HG02938 (cell line): ENCODE measurements at regions not wholly inside any gene's neighbourhood (a gene's known extent, or its start where the extent isn't known, plus 50 kb on each side); places are given as distances from the start of the nearest gene placed in this dataset.
A peak's percentile ranks its signal among the peaks of the same experiment; 100 is the strongest.

Source experiments
- ATAC-seq: cut with Tn5 transposase; IDR thresholded peaks from one replicate; pipeline ENCODE4 v1.9.1; 2021; ENCODE audit warnings: mild to moderate bottlenecking, moderate library complexity; ENCODE audit not compliant: unreplicated experiment

GRCh38 chr11:119550053-119550752, 127.2 kb upstream of the THY1 start:
- no peak for ATAC-seq

- ATAC-seq = no peak
Measured at GRCh38 chr11:119547511-119547910, 124.5 kb upstream of the THY1 start.

DNA sequence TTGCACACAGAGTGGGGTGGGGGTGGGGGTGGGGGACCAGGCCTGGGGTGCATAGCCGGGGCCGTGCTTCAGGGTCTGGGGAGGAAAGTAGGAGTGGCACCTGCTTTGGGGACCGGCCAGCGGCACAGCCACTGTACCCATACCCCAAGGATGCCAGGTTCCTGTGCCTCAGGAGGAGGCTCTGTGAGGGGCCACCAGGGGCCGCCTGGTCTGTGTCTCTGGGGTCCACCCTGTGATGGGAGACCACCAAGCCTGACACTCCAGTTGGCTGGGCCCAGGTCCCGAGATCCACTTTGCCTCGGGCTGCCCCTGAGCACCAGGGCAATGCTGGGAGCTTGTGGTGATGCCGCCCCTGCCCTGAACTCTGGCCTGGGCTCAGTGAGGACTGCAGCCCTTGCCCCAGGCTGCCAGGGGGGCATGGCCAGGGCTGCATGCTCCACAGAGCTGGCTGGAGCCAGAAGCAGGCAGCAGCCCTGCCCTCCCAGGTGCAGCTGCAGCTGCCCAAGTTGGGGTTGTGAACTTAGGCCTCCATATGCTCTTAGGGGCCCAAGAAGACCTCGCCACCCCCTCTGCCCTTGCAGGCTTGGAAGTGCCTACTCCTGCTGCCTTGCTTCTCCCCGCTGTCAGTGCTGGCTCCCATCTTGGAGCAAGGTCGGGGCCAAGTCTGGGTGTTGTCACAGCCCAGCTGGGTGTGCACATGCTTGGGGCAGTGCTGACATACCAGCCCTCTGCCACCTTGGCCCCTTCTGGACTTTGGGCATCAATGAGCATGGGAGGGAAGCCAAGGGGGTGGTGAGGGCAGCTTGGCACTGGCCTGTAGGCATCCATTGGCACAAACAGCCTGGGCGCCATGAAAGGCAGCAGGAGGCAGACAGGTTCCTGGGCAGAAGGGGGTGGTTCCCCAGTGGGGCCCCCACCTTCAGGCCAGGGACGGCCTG, 123.3 kb upstream of the THY1 start:
- ATAC-seq = no peak

GRCh38 chr11:119540370-119541125, 117.6 kb upstream of the THY1 start:
- ATAC-seq = no peak

DNA sequence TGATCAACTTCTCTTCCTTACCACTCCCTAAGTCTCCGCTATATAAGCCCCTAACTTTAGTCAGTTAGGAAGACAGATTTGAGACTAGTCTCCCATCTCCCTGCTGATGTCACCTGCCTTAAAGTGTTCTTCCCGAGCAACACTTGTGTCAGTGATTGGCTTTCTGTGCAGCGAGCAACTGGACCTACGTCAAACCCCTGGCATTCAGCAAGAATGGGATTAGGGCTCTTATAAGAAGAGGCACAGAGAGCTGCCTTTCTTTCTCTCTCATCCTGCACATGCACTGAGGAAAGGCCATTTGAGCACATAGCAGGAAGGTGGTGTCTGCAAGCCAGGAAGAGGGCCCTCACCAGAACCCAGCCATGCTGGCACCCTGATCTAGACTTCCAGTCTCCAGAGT, 116.6 kb upstream of the THY1 start:
- ATAC-seq = no peak

- ATAC-seq = no peak
Measured at GRCh38 chr11:119538753-119539152, 115.8 kb upstream of the THY1 start.

- no peak for ATAC-seq
Measured at GRCh38 chr11:119537306-119538253, 114.6 kb upstream of the THY1 start.

- ATAC-seq = no peak
Measured at GRCh38 chr11:119536801-119537200, 113.8 kb upstream of the THY1 start.

DNA sequence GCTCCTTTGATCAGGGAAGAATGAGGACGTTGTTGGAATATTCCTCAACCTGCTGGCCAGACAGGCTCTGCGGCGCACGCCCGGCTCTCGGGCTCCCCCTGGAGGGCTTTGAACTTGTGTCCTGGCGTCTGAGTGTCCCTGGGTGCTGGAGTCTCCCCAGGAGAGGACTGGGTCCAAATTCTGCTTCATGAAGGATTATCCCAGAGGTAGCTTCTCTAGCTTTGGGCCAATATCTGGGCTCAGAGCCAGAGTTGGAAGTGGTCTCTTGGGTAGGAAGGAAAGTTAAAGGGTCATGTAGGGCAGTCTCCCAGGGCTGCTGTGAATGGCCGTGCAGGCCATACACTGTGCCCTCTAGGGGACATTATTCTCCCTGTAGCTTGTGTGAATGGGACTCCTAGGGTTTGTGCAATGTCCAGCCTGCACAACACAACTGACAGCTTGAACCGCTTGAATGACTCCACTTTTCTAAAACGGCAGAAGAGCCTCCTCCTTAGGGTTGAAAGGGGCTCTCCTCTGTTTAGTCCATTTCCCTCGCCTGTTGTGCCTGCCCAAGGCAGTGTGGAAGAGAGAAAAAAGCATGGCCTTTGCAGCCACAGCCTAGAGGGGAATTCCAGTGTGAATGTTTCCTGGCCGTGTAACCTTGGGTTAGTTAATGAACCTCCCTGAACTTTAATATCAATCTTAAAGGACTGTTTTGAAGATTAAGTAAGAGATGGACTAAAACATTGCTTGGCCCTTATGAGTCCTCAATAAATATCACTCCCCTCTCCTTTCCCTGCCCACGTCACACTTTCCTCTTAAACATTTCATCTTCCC, 111.2 kb upstream of the THY1 start:
- peak; percentile 64 for ATAC-seq

- no peak for ATAC-seq
Measured at GRCh38 chr11:119533462-119533861, 110.5 kb upstream of the THY1 start.

DNA sequence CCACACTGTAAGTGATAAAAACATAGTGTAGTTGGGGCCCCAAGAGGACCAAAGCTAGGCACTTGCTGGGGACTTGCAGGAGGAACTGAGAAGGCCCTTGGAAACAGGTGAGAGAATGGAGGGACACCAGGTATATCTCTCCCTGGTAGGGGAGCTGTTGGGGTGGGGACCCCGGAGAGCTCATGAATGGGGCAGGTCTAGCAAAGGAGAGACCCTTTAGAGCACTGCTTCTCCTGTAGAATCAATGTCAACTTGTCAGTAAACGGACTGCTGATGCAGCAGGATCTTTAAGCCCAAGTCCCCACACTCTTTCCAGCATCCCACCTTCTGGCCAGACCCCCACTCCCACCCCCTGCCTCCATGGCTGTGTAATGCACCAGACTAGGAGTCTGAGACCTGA, 109.6 kb upstream of the THY1 start:
- ATAC-seq = no peak

DNA sequence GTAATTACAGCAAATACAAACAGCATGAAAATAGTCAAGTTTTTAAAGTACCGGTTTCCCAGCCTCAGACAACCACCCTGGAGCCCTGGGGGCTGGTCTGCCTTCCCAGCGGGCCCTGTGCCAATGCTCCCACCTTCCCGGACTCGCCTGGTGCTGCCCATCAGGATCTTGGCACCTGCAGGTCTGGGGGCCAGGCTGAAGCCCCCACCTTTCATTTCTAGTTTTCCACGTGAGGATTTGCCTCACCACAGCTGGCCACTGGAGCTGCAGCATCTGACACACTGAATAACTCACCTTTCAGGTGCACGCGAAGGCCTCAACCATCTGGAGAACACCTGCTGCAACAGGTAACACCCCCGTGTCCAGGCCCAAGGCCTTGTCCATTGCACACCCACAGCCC, 108.7 kb upstream of the THY1 start:
- ATAC-seq = no peak

GRCh38 chr11:119531056-119531455, 108.1 kb upstream of the THY1 start:
- no peak for ATAC-seq

- ATAC-seq = no peak
Measured at GRCh38 chr11:119530509-119530908, 107.5 kb upstream of the THY1 start.

- no peak for ATAC-seq
Measured at GRCh38 chr11:119529936-119530335, 107.0 kb upstream of the THY1 start.

DNA sequence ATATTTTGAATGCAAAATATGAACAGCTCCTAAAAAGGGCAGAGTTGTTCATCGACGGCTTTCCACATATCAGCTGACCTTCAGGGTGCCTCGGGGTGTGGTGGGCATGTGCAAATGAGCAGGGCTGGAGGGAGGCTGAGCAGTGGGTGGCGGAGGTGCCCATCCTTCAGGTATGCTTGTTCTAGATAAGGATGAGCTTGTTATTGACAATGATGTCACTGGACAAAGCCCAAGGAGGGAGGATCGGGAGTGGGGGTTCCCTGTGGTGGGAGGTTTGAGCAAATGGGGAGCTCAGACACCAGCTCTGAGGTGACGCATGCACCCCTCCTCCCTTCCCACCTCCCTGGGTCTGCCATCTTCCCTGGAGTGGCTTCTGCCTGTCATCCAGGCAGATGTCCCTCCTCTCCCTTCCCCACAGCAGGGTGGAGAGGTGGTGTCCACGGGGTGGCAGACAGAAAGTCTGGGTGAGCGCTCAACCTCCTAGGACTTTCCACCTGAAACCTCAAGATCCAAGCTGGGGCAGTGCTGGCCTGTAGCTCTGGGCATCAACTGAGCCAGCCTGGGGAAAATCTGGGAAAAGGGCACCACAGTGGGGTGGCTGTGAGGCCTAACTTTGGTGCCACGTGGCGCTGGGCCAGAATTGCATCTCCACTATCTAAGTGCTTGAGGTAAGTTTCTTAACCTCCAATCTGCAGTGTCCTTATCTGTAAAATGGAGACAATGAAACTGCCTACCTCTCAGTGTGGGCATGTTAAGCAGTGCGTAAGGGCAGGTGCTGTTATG, 106.3 kb upstream of the THY1 start:
- ATAC-seq = no peak

DNA sequence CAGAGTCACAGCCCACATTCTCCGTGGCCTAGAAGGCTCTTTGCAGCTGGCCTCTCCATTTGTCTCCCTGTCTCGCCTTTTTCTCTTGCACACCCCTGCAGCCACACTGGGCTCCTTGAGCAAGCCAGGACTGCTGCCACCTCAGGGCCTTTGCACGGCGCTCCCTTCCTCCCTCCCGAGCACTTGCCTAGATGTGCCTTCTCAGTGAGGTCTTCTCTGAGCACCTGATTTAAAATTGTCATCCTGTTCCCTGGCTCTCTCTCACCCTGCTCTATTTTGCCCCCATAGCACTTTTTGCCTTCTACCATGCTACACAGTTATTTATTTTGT, 102.9 kb upstream of the THY1 start:
- no peak for ATAC-seq

GRCh38 chr11:119525180-119525866, 102.4 kb upstream of the THY1 start:
- no peak for ATAC-seq
